H54 (cell line): ENCODE measurements at regions not wholly inside any gene's neighbourhood (a gene's known extent, or its start where the extent isn't known, plus 50 kb on each side); places are given as distances from the start of the nearest gene placed in this dataset.
"Not testable (repeated sequence)": the region's sequence is repeated elsewhere in the genome, so short reads cannot be mapped to it uniquely, and the experiment has no call there.

Experiments used
- DNase-seq: peaks from one replicate; pipeline ENCODE4 v3.0.0; 2011; ENCODE audit warnings: low spot score, mixed read lengths; ENCODE audit not compliant: insufficient read length
- FAIRE-seq: peaks from 3 replicates; lab custom pipeline; 2011; peaks lifted over from hg19 to GRCh38; lab: Jason Lieb, UNC
- POLR2A ChIP-seq: IDR thresholded peaks from 2 replicates; pipeline ENCODE4 v1.6.1; 2011; ENCODE audit warnings: low read depth, mild to moderate bottlenecking, low read length

DNA sequence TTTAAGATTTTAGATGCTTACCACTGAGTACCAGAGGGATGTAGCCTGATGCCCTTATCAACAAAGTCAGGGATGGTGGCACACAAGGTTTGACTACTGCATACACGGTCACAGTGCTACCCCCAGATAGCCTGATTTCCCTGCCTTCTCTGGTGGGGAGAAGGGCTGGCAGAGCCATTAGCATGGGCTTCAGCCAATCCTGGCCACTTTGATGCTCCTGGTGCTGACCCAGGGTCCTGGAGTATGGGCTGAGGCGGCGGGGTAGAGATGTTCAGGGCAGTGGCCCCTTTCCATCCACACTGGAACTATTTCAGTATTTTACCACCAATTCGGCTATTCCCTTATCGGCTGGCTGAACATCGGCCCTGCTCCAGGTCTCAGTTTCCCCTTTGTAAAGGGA is 83.2 kb downstream of the POTEB3 start:
- FAIRE-seq, DNase-seq: not testable (repeated sequence)

DNA sequence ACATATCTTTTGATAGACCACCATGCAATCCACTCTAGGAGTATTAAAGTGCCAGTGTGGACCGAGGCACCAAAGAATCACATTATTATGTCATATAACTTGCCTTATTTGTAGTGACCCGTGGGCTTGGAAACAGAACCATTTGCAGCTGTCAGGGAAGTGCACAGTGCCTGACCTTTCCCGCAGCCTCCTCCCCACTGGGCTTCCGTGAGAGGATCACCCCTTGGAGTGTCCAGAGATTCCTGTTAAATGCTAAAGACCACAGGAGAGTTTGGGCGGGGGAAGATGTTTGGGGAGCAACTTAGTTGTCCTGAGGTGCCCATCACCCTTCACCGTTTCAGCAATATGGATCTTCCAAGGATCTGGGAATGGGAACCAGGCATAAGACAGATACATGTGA is 84.4 kb downstream of the POTEB3 start:
- FAIRE-seq, DNase-seq: not testable (repeated sequence)

DNA sequence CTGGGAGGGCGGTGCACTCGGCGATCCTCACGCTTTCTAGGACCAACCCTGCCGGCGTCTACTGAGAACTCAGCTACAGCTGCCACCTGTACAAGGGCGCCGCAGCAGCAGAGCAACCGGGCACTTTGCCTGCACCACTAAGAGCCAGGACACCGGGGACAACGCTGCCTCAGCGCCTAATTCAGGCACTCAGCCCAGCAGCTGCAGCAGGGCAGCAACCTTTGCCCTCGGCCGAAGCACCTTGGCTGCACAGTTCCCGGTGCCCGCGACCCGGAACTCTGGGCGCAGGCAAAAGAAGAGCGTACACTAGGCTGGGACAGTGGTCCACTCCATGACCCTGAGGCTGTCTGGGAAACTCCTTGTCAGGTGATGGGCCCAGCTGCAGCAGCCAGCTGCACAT is 85.7 kb downstream of the POTEB3 start:
- not testable (repeated sequence) for DNase-seq, FAIRE-seq

DNA sequence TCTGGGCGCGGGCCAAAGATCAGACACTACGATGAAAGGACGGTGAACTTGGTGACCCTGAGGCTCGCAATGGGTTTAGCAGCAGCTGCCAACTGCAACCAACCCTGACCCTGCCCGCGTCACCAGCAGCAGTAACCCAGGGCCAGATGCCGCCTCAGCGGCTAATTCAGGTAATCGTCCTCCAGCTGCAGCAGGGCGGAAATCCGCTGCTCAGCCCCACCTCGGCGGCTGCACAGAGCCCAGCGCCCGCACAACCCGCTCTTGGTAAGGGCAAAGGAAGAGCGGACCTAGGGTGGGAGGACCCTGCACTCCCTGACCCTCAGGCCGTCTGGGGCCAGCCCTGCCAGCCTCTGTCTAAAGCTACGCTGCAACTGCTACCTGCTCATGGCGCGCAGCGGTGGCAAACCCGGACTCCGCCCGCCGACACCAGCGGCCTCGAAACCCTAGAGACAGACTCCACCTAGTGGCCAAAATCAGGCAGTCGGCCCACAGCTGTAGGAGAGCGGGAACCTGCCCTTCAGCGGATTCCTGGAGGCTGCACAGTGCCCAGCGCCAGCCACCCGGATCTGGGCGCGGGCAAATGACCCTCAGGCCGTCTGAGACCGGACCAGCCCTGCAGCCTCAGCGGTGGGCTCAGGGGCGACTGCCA is 87.5 kb downstream of the POTEB3 start:
- DNase-seq, FAIRE-seq: not testable (repeated sequence)

DNA sequence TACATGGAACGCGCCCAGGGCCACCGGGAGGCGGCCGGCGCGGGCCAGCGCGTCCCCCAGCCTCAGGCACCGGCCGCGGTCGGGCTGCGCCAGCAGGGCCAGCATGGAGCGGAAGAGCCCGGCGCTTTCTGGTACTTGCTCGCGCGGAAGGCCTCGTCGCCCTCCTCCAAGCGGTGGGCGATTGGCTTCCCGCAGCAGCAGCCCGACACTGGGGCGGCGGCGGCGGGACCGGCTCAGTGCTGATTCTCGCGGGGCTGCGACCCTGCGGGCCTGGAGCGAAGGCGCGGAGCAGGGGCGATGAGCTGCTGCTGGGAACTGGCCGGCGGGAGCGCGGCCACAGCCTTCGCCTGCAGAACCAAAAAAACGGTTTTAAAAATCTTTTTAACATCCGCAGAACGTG is 95.3 kb downstream of the POTEB3 start:
- DNase-seq, FAIRE-seq: not testable (repeated sequence)

DNA sequence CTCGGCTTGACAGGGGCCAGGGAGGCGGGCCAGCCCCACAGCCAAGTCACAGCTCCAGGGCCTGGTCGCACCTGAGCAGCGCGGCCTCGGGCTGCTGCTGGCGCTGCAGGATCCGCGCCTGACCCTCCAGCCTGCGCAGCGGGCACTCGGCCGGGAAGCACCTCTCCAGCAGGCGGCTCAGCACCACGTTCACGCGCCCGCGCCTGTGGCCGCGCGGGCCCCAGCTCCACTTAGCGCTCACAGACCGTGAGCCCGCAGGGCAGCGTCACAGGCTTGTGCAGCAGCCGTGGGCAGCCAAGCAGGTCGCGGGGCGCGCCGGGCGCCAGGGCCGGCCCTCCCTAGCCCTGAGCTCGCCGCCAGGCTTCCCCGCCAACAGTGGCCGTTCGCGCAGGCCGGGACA is 95.8 kb downstream of the POTEB3 start:
- not testable (repeated sequence) for FAIRE-seq, DNase-seq

DNA sequence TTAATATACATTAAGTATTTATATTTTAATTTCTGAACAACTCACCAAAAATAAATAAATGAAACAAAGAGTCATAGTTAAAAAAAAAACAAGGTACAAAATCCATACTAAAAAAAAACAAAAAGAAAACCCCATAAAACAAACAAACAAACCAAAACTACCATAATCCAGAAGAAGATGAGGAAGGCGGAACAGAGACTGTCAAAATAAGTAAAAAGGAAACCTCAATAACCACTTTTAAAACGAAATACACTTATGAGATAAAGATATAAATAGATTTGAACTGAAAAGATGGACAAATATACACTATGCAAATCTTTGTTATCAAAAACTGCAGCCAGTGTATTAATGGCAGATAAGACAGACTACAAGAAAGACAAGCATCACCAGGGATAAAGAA is 103.3 kb downstream of the POTEB3 start:
- FAIRE-seq, DNase-seq: not testable (repeated sequence)

DNA sequence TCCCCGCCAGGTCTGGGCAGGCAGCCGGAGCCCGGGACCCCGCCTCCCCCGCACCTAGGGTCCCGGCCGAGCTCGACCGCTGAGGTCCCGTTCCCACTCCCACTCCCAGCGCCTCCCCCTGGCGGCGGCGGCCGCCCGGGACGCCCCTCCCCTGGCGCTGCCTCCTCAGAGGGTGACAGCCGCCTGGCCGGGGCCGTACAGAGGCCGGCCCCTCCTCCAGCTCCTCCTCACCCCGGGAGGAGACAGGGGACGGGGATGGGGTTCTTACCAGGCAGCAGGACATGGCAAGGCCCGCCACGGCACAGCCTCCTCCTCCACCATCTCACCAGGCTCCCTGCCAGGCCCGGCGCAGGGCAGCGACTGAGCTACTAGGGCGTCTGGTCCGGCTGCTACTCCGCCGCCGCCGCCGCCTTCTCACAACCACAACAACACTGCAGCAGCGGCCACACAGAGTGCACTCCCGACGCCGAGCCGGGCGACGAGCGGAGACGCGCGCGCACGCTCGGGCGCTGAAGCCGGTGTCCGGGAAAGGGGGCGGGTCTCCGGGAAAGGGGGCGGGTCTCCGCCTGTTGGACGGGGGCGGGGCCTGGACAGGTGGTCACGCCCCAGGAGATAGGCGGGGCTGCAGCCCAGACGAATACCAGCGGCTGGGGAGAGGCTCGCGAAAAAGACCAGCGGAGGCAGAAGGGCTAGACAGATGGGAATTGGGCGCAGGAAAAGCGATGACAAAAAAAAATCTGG is 115.4 kb downstream of the POTEB3 start:
- FAIRE-seq, DNase-seq: not testable (repeated sequence)

DNA sequence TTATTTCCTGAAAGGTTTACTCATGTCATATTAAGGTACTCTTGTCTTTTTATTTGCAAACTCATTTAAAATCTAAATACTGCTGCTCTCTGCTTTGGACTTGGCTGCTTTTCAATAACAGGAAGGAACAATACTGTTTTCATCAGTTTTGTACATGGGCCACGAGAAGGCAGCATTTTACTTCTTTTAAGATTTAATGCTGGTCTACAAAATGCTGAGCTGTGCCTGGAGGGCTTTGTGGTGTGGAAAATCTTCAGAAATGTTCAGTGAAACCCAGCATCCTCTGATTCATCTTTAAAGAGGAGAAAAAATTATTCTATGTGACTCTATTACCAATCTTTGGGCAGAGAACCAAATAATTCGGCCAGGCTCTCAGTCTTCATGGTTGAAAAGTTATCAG is 155.9 kb downstream of the POTEB3 start:
- peak; percentile 58 for FAIRE-seq

DNA sequence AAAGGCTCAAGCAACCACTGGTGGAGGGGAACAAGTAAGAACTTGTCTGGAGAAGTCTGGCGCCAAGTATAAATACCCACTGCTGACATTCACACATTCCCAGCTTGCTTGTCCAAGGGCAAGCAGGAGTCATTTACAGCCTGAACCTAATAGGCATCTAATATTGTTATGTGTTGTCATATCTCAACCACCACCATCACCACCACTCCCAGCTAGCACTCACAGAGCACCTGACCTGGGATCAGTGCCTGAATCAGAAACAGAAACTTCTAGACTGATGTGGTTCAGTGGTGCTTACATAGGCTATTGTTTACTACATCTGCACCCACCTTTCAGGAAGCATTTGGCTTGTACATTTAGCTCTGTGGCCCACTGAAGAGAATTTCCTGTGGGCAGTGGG is 157.1 kb downstream of the POTEB3 start:
- not testable (repeated sequence) for FAIRE-seq, DNase-seq

More for the DNA sequence above, 155.9 kb downstream of the POTEB3 start:
- not testable (repeated sequence) for DNase-seq

DNA sequence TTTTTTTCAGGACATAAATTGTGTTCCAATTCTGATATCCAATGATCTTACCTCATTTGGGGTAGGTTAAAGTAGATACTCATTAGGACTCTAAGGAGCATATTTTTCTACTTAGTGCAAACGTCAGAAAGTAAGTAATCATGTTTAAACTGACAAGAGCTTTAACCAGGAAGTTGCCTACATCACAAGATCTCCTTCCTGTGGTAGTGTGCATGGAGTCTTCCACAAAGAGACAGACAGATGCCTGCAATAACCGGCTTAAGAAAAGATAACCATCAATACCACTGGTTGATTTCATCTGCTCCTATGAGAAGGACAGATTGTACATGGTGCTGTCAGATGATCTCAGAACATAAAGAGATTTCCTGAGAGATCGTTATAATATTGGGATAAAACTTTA is 160.0 kb downstream of the POTEB3 start:
- not testable (repeated sequence) for DNase-seq
- peak; percentile 65 for FAIRE-seq

DNA sequence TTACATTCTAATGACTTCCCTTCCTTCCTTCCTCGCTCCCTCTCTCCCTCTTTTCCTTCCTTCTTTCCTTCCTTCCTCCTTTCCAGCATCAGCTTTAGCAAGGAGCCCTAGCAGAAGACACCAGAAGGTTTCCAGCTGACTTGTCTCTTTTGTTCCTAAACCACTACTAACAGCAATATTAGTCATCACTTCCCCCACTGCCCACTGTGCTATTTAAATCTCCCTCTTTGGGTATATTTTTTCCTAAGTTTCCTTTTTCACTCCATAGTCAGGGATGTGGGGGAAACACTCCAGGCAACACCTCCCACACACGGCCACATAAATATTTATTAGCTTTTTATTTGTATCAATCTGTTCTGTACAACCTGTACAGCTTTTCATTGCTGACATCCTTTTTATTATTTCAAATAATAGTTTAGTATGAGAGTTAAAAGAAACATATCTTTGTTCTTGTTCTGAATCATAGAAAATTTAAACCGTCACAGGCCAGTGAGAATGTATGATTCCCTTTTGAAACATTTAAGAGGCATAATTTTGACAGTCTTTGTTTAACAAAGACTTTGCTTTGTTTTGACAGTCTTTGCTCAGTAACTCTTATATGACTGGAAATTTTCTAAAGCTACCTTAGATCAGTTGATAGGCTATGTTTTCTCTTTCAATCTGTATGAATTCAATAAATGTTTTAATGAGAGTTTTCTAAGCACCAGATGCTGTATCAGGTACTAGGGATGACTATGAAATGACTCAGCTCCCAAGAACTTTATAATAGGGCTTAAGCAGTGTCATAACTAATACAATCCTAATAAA is 167.9 kb downstream of the POTEB3 start:
- peak; percentile 84 for FAIRE-seq
- DNase-seq, result not testable (repeated sequence)

DNA sequence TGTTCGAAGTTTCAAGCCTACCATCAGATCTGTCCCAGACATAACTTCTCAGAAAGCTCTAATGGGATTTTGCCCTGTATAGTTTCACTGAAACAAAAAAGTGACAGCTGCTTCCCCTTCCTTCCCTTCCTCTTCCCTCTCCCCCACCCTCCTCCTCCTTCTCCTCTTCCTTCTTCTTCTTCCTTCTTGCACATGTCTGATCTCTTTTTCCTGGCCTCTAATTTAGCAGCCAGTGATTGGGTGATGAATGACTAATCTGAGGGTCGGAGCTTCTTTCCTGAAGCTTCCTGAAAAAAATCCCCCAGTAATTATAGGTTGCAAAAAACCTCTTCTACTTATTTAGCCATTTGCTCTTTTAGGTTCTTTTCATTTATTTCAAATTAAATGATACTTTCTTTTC is 168.7 kb downstream of the POTEB3 start:
- FAIRE-seq (no peak), DNase-seq (no peak)
- no peak for TF ChIP-seq POLR2A

DNA sequence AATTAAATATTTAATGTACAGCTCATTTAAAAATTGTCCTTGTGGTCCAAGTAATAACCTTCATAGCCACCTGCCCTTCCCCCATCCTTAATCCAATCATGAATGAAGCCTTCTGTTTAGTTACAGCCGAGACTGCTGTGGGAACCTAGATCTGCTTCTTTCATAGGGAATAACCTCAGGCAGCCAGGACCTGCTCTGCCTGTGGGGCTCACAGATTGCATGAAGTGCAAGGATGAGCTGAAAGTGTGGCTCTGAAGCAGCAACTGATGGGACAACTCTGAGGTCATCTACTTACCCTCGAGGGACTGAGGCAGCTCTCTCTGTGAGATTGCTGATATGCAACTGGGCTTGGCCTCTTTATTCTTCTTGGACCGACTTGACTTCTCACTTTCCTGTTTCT is 169.8 kb downstream of the POTEB3 start:
- no peak for DNase-seq
- TF ChIP-seq POLR2A, result no peak
- FAIRE-seq, result no peak

DNA sequence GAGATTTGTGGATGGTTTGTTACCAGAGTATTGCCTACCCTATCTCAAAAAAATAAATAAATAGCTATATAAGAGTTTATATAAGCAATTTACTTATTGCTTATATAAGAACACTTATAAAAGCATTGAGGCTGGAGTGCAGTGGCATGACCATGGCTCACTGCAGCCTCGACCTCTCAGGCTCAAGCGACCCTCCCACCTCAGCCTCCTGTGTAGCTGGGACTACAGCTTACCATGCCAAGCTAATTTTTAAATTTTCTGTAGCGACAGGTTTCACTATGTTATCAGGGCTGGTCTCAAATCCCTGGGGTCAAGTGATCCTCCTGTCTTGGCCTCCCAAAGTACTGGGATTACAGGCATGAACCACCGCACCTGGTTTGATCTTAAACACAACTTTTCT is 170.6 kb downstream of the POTEB3 start:
- FAIRE-seq, DNase-seq: not testable (repeated sequence)
